ENCODE measurements at regions not wholly inside any gene's neighbourhood (a gene's known extent, or its start where the extent isn't known, plus 50 kb on each side); places are given as distances from the start of the nearest gene placed in this dataset.

DNA sequence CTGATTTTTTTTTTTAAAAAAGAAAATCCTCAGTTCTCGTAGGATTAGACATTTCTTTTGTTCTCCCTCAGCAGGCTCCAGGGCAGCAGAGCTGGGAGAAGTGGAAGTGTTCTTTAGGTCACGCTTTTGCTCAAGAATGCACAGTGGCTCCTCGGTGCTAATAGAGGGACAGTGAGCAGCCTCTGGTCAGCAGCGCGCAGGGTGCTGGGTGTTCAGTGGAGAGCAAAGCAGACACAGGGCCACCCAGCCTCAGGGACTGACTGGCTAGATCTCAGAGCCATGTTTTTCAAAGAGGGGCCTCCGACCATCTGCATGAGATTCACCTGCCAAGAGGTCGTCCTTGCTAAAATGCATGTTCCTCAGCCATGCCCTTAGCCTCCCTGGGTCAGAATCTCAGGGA lies 218.8 kb downstream of the HAUS1 start:
- no peak for DNase-seq (ENCODE audit: low spot score)

DNA sequence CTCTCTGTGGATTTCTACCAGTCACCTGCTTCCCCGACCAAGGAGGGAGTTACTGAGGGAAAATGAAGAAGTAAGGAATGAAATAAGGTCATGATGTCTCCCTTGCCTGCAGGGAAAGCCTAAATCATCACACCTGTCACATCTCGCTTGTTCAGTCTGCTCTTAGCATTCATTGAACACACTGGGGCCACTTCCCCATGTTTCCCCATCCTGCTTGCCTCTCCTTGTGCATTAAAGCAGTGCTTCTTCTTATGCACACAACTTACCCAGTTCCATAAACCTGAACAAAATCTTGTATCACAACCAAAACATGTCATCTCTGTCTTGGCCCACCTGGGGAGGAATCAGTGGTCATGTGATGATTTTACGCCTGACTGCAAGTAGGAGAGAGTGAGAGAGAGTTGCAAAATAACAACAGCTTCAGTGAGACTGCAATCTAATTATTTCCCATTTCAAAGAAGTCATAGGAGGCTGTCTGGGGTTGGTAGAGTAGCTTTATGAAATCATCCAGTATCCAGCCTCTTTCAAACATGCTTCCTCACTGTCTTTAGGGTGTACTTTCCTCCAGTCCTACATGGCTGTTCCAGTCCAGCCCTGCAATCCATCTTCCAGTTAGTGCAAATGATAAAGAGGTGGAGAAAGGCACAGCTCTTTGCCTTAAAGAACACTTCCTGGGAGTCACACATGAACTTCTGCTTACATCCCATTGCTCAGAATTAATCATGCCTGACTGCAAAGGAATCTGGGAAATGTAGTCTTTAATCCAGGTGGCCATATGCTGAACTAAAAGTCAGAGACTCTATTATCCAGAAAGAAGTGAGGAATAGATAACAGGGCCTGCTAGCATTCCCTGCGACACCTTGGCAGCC lies 220.1 kb downstream of the HAUS1 start:
- no peak for DNase-seq (ENCODE audit: low spot score)

DNA sequence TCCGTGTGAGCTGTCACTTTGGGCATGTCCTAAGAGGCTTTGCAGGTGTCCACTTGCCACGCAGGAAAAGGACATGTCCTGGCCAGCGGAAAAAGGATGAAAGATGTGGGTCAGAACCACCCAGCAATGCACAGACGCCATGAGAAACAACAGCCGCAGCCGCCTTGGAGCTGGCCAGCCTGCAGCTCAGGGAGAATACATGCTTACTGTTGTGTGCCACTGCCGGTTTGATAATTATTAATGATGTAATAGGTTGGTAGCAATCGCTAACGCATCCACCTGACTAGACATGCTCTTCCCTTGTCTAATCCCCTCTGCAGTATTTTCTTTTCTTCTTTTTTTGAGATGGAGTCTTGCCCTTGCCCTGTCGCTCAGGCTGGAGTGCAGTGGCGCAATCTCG lies 221.7 kb downstream of the HAUS1 start:
- DNase-seq (ENCODE audit: low spot score), result no peak

DNA sequence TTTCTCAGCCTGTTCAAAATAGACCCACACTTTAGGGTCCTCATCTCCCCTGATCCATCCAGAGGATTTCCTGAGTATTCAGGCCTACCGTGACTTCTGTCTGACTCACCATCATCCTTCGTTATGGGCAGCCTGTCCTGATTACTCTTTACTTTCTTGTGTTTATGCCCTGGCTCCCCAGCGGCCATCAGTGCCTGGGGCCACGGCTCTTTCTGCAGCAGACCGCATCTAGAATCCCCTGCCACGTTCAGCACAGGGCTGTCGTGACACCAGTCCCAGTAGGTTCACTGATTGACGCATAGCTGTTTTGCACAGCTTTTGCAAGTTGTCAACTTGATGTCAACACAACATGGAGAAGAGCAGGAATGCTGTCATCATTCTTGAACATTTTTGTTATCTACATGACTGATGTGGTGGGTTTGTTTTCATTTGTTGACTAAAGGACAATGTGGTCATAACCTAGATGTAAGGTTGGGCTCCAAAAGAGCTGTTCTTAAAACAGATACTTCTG lies 225.6 kb downstream of the HAUS1 start:
- DNase-seq (ENCODE audit: low spot score), result no peak

DNA sequence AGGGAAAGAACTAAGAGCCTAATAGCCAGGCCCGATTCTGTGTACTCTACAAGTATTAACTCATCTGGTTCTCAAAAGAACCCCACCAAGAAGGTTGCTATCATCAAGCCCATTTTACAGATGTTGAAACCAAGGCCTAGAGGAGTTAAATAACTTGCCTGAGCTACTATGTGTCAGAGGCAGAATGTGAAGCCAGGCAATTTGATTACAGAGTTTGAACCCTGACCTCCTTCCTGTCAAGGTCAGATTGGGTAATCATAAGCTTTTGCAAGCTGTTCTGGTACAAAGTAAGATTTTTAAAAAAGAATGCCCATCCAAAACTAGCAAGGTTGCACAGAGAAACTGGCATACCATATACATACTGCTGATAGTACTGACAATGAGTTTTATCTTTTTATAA lies 227.1 kb downstream of the HAUS1 start:
- no peak for DNase-seq (ENCODE audit: low spot score)

DNA sequence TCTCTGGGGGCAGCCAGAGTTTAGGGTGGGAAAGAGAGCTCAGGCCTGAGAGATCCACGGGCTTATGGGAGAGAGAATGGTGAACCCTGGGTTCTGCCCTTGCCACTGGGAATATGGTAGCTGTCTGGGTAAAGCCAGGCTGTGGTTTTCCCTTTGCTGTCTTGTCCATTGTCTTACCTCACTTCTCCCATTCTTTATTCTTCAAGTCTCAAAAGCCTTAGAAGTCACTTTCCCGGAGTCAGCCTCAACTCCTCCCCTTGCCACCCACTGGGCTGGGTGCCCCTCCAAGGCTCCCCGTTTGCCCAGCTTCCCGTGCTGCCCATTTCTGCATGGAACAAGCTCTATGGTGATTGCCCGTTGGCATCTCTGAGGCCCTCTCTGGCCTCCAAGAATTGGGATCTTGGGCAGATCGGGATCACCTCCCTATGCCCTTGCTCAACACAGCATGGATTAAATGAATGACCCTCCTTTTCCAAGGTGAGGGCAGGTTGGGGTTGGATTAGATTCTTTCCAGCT lies 228.2 kb downstream of the HAUS1 start:
- DNase-seq (ENCODE audit: low spot score), result no peak

GRCh38 chr18:46332921-46333341 lies 228.7 kb downstream of the HAUS1 start:
- peak; percentile 67 for DNase-seq (ENCODE audit: low spot score)

DNA sequence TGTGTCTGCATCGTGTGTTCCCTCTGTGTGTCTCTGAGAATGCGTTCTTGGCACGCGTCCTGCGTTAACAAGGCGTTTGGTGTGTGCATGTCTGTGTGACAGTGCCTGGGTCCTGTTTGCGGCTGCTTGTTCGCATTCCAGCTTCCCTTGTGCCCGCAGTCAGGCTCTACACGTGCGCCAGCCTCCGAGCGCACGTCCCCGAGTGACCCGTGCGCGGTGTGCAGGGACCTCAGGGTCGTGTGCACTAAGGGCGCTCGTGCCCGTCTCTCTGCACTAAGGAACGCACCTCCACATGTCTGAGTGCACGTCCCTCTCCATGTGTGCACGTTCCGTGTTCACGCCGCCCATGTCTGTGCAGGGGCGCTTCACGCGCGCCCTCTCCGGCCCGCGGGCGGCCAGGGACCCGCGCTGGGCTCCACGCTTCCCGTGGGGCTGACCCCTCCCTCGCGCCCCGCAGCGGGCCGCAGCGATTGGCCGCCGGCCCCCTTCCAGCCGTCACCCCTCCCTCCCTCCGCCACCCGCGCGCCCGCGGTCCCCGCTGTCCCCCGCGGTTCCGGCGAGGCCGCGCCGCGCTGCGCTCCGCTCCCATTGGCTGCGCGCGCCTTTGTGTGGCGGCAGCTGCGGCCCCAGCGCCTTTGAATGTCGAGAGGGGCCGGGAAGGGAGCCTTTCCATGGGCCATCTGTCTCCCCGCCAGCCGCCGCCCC lies 229.4 kb downstream of the HAUS1 start:
- no peak for DNase-seq (ENCODE audit: low spot score)

DNA sequence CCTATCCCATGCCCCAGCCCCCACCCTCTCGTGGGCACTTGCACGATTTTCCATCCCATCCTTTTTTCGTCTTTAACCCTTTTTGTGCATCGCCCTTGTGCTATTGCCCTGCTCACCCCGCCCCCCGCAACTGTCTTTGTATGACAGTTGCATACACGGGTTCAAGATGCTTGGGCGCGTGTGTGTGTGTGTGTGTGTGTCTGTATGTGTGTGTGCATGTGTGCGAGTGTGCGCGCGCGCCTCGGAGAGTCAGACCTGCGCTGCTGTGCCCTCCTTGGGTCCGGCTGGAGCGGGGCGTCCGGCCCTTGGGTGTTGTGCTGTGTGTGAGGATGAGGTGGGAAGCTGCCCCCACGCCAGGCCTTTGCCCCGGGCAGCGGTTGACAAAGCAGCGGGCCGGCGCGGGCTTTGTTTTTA lies 230.7 kb downstream of the HAUS1 start:
- DNase-seq (ENCODE audit: low spot score), result no peak

DNA sequence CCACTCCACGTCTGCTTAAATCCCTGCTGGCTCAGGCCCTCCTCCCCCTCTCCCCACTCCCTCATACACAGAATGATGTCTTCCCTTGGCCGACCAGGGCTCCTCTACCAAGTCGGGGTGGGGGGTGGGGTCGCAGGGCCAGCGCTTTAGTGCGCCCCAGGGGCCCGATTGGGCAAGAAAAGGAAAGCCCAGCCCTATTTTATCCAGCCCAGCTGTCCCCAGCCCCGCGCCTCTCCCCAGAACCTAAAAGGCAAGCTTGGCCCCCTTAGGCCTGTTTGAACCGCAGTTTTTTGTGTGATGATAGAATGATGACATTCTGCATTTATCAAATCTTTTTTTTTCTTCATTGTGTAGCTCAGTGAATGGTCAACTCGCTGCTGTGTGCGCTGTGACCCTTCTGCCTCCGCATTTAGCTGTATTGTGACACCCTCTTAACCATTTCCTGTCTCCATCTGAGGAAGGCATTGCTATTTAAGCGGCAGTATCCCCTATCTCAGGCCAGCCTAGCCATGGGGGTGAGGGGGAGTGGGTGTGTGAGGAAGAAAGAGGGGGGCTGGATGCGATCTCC lies 231.4 kb downstream of the HAUS1 start:
- DNase-seq (ENCODE audit: low spot score), result no peak

DNA sequence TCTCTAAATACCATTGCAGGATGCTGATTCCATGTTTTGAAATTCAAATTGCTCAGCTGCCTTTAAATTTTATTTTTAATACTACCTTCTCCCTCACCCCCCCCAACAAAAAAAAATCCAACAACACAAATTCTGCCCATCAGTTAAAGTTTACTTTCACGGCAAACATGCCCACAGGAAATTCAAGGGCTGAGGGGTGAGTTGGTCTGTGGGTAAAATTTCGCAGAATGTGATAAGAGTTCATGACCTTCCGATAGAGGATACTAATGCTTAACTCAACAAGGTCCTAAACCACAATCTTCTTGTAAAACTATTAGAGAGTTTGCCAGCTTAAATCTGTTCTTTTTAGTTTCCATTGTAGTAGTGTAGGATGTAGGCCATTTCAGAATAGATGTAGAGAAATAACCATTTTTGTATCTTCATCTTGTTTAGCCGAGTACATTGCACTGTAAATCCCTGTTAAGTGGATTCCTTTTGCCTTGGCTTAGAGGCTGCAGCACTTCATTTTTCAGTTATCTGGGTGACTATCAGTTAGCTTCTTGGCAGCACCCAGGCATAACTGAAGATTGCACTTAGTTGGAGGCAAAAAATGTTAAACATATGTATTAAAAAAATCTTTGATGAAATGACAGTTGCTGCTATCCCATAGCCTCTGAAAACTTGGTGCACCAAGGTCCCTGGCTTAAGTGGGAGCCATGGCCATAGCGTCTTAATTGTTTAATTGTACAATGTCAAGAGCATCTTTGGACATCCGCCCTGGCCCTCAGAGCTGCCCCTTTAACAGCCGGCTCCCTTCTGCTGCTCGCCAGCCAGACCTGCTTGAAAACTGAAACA lies 232.3 kb downstream of the HAUS1 start:
- DNase-seq (ENCODE audit: low spot score), result no peak

GRCh38 chr18:46337271-46337670 lies 233.1 kb downstream of the HAUS1 start:
- no peak for DNase-seq (ENCODE audit: low spot score)

GRCh38 chr18:46338205-46338604 lies 234.0 kb downstream of the HAUS1 start:
- no peak for DNase-seq (ENCODE audit: low spot score)

DNA sequence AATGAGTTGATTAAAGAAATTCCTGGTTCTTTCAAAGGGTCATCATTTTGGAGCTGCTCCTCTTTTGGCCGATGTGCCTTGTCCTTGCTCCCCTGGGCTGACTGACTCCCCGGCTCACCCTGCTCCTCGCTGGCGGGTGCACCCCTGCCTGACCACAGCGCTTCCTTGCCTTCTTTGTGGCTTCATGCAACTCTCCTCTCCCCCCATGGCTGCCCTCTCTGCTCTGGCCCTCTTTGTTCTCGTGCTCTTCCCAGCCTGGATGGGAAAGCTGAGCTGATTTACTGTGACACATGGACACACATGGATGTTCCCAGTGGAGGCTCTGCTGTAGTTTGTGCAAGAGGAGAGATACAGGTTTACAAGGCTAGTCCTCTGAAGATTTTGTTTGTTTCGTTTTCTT lies 234.6 kb downstream of the HAUS1 start:
- no peak for DNase-seq (ENCODE audit: low spot score)

DNA sequence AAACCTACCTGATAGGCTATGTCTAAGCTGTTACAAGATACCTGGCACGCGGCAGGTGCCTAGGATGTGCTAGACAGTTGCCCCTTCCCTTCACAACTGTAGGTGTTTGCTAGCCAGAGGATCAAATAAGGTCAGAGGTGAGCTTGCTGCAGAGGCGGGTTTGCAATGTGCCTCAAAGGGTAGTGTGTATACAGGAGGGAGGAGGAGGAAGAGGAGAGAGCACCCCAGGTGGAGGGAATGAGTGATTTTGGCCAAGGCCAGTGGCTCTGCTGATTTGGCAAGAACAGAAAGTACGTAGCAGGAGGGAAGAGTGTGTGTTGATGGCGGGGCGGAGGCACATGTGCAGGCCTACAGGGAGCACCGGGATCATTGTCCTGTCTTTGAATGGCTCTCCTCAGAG lies 236.5 kb downstream of the HAUS1 start:
- no peak for DNase-seq (ENCODE audit: low spot score)

GRCh38 chr18:46341986-46342525 lies 237.9 kb downstream of the HAUS1 start:
- no peak for DNase-seq (ENCODE audit: low spot score)

DNA sequence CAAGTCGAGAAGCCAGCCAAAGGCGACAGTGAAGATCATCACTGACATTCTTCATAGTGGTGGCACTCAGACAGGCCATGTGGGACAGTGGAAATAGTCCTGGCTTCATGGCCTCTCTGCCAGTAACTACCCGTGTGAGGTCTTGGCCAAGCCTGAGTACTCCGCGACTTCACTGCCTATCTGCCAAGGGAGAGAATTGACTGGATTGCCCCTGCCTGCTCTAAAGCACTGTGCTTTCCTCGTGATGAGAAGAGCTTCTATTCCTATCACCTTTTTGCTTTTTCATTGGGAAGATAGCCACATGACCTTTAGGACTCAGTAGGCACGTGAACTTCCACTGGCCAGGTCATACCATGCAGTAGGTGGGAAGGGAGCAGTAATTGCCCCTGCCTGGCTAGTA lies 239.3 kb downstream of the HAUS1 start:
- DNase-seq (ENCODE audit: low spot score), result no peak

DNA sequence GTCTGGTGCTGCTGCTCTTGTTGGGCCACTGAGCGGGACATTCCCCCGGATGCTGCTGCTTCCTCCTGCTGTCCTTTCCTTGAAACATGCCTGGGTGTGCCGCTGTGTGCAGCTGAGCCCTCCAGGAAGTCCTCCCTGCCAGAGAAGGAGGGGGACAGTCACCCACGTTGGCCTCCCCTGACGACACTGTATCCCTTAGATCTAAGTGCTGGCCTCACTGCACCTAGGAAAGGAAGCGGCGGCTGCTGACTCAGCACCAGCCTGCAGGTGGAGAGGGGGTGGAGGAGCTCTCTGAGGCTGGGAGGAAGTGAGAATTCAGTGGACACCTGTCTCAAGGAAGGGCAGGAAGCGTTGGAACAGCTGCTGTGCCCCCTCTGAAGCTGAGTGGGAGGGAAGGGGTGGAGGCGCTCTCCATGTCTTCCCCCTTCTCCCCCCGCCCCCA lies 239.8 kb downstream of the HAUS1 start:
- DNase-seq (ENCODE audit: low spot score), result peak; percentile 82

DNA sequence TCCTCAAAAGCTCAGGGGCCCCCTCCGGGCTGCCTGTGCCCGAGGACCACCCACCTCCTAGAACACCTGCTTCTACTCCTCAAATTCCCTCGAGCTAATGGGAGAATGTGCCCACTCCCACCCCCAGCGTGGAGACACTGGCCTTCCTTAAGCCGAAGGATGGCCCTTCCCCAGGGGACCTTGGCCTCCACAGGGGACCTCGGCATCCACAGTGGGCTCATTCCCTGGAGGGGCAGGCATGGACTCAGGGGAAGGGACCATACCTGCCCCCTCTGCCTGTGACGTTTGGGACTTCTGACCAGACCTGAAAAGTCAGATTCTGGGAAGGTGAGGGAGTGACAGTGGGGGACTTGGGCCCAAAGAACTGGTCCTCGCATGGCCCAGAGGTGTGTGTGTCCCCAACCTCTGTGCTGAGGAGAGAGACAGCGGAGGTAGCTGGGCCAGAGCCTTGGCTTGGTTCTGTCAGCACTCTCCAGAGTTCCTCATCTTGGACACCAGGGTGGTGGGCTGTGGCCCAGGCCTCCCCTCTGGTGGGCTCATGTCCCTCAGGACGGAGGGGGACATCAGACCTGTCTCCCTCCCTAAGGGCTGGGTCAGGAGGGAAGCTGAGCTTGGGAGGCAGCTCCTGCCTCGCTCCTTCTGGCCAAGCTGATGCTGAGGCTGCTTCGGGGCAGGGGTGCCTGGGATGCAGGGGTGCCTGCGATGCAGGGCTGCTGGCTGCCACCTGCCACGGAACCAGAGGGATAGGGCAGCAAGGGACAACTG lies 240.4 kb downstream of the HAUS1 start:
- DNase-seq (ENCODE audit: low spot score), result no peak

DNA sequence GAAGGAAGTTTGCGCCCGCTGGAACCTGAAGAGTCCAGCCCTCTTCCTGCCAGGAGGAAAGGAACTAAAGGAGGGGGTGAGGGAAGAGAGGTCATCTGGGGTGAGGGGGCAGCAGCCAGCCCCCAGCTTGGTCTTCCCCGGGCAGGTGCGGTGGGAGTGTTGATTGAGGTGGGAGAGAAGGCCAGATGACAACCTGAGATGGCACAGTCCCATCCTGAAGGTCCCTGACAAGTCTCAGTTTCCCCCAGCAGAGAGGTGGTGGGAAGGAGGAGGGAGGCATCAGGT lies 240.9 kb downstream of the HAUS1 start:
- DNase-seq (ENCODE audit: low spot score), result no peak

DNA sequence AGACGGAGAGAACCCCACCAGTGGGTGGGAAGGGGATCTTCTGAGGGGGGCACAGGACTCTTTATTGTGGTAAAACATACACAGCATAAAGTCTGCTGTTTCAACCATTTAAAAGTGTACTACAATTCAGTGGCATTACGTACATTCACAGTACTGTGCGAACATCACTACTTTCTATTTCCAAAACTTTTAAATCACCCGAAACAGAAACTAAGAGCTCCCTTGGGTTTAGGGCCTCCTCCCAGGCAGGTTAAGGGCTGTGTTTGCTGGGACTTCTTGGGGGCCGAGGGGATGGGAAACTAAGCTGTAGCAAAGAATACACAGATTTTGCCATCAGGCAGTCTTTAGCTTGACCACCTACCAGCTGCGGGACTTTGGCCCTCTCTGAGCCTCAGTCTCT lies 242.0 kb downstream of the HAUS1 start:
- DNase-seq (ENCODE audit: low spot score), result no peak
